IMR-90 (cell line): ENCODE measurements at regions not wholly inside any gene's neighbourhood (a gene's known extent, or its start where the extent isn't known, plus 50 kb on each side); places are given as distances from the start of the nearest gene placed in this dataset.

Source experiments
- BHLHE40 ChIP-seq: fragments of 150-350 bp; IDR thresholded peaks from 2 replicates; pipeline ENCODE4 v1.6.1; 2016; ENCODE audit warnings: mild to moderate bottlenecking, low read depth, low read length
- CEBPB ChIP-seq: IDR thresholded peaks from 2 replicates; pipeline ENCODE4 v1.6.1; 2012; ENCODE audit warnings: low read depth, low read length, improper control_type of control experiment
- MAFK ChIP-seq: IDR thresholded peaks from 2 replicates; pipeline ENCODE4 v1.6.1; 2012; ENCODE audit warnings: low read depth, low read length, improper control_type of control experiment
- MAZ ChIP-seq: IDR thresholded peaks from 2 replicates; pipeline ENCODE4 v1.6.1; 2012; ENCODE audit warnings: low read depth, mild to moderate bottlenecking, low read length, improper control_type of control experiment, moderate library complexity, borderline replicate concordance
- POLR2A ChIP-seq: IDR thresholded peaks from 2 replicates; pipeline ENCODE4 v1.6.1; 2012; ENCODE audit warnings: mild to moderate bottlenecking, low read depth, low read length
- RAD21 ChIP-seq: IDR thresholded peaks from 2 replicates; pipeline ENCODE4 v1.6.1; 2012; ENCODE audit warnings: low read length, improper control_type of control experiment
- RFX5 ChIP-seq: IDR thresholded peaks from 2 replicates; pipeline ENCODE4 v1.8.0; 2012; ENCODE audit warnings: low read depth, mild to moderate bottlenecking, low read length, moderate library complexity
- SMC3 ChIP-seq: fragments of 150-350 bp; IDR thresholded peaks from 2 replicates; pipeline ENCODE4 v1.6.1; 2016; ENCODE audit warnings: low read depth, mild to moderate bottlenecking, antibody characterized with exemption, low read length, moderate library complexity
- TF ChIP-seq, protein P1 (sequence below): conservative IDR thresholded peaks from 2 replicates; pipeline ENCODE4 v1.5.1; 2012; ENCODE audit warnings: mild to moderate bottlenecking, low read depth, low read length, improper control_type of control experiment
- TF ChIP-seq, protein P2 (sequence below): fragments of 150-350 bp; IDR thresholded peaks from 2 replicates; pipeline ENCODE4 v1.6.1; 2017; ENCODE audit warnings: mild to moderate bottlenecking, antibody characterized with exemption, low read length, low read depth
- TF ChIP-seq, protein P3 (sequence below): fragments of 150-350 bp; IDR thresholded peaks from 2 replicates; pipeline ENCODE4 v1.6.1; 2016; ENCODE audit warnings: low read depth, mild to moderate bottlenecking, low read length, moderate library complexity, borderline replicate concordance

DNA sequence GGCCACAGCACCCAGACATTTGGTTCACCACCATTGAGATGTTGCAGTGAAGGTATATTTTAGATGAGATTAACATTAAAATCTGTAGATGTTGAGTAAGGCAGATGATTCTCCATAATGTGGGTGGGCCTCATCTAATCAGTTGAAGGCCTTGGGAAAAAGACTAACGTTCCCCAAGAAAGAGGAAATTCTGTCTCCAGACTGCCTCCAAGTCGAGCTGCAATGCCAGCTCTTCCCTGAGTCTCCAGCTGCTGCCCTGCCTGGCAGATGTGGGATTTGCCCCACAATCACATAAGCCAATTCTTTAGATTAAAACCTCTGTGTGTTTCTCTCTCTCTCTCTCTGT lies 101.9 kb downstream of the PDCL3 start:
- TF ChIP-seq RAD21 (no peak), MAFK (no peak), POLR2A (no peak), CEBPB (no peak), RFX5 (no peak), SMC3 (no peak), MAZ (no peak), BHLHE40 (no peak)
- TF ChIP-seq, protein P1, sequence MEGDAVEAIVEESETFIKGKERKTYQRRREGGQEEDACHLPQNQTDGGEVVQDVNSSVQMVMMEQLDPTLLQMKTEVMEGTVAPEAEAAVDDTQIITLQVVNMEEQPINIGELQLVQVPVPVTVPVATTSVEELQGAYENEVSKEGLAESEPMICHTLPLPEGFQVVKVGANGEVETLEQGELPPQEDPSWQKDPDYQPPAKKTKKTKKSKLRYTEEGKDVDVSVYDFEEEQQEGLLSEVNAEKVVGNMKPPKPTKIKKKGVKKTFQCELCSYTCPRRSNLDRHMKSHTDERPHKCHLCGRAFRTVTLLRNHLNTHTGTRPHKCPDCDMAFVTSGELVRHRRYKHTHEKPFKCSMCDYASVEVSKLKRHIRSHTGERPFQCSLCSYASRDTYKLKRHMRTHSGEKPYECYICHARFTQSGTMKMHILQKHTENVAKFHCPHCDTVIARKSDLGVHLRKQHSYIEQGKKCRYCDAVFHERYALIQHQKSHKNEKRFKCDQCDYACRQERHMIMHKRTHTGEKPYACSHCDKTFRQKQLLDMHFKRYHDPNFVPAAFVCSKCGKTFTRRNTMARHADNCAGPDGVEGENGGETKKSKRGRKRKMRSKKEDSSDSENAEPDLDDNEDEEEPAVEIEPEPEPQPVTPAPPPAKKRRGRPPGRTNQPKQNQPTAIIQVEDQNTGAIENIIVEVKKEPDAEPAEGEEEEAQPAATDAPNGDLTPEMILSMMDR = no peak
- TF ChIP-seq, protein P2, sequence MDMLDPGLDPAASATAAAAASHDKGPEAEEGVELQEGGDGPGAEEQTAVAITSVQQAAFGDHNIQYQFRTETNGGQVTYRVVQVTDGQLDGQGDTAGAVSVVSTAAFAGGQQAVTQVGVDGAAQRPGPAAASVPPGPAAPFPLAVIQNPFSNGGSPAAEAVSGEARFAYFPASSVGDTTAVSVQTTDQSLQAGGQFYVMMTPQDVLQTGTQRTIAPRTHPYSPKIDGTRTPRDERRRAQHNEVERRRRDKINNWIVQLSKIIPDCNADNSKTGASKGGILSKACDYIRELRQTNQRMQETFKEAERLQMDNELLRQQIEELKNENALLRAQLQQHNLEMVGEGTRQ = no peak
- TF ChIP-seq, protein P3, sequence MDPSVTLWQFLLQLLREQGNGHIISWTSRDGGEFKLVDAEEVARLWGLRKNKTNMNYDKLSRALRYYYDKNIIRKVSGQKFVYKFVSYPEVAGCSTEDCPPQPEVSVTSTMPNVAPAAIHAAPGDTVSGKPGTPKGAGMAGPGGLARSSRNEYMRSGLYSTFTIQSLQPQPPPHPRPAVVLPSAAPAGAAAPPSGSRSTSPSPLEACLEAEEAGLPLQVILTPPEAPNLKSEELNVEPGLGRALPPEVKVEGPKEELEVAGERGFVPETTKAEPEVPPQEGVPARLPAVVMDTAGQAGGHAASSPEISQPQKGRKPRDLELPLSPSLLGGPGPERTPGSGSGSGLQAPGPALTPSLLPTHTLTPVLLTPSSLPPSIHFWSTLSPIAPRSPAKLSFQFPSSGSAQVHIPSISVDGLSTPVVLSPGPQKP = no peak
